K562 (cell line): ENCODE measurements at regions not wholly inside any gene's neighbourhood (a gene's known extent, or its start where the extent isn't known, plus 50 kb on each side); places are given as distances from the start of the nearest gene placed in this dataset.

Source experiments
- ARHGAP35 ChIP-seq: fragments of 450-650 bp; IDR thresholded peaks from 2 replicates; pipeline ENCODE4 v1.6.1; 2018; ENCODE audit not compliant: partially characterized antibody
- CTCF ChIP-seq, 3 experiments: IDR thresholded peaks in 2 of 3; conservative IDR thresholded peaks in 1 of 3; 2 replicates each; pipeline ENCODE4 v1.5.1; 2011 to 2012; ENCODE audit warnings: low read length in 3 of 3, mild to moderate bottlenecking in 3 of 3, control low read depth in 2 of 3, improper control_type of control experiment in 1 of 3, inconsistent platforms in 1 of 3, low read depth in 1 of 3, mixed read lengths in 1 of 3, moderate library complexity in 1 of 3; ENCODE audit not compliant: insufficient read depth in 2 of 3
- ETS2 ChIP-seq: IDR thresholded peaks from 2 replicates; pipeline ENCODE4 v1.6.1; 2016; ENCODE audit warnings: borderline replicate concordance, missing genetic modification characterization, mild to moderate bottlenecking, moderate library complexity, missing compliant biosample characterization; ENCODE audit not compliant: poor library complexity, severe bottlenecking
- ILK ChIP-seq: fragments of 450-650 bp; IDR thresholded peaks from 2 replicates; pipeline ENCODE4 v1.6.1; 2016; ENCODE audit warnings: missing genetic modification characterization, low read depth, mild to moderate bottlenecking, missing compliant biosample characterization, moderate library complexity, borderline replicate concordance
- RNF219 ChIP-seq: fragments of 250-450 bp; sonication (Bioruptor Pico); IDR thresholded peaks from 2 replicates; pipeline ENCODE4 v1.5.0; 2022; ENCODE audit warnings: mild to moderate bottlenecking
- SPI1 ChIP-seq: IDR thresholded peaks from 2 replicates; pipeline ENCODE4 v1.6.1; 2011; ENCODE audit warnings: low read depth, low read length, control low read depth, borderline replicate concordance
- TGIF2 ChIP-seq: sonication (generic); formaldehyde crosslinking; IDR thresholded peaks from 2 replicates; pipeline ENCODE4 v1.8.1; 2022; ENCODE audit warnings: mild to moderate bottlenecking, missing genetic modification reagents, moderate library complexity
- ZBTB33 ChIP-seq: sonication (generic); formaldehyde crosslinking; IDR thresholded peaks from 2 replicates; pipeline ENCODE4 v1.8.1; 2023; ENCODE audit warnings: mild to moderate bottlenecking, missing genetic modification reagents

GRCh38 chr2:195326537-195326936 is 330.5 kb upstream of the SLC39A10 start:
- TF ChIP-seq ZBTB33 (CRISPR knock-in tag) (no peak), CTCF (IDR thresholded peaks at IDR 0.05 in 2 of 3, conservative IDR thresholded peaks at IDR 0.05 in 1 of 3; ENCODE audit: insufficient read depth in 2 of 3, low read depth in 1 of 3, low read length in 3 of 3) (no peak), RNF219 (no peak), ARHGAP35 (no peak), TGIF2 (CRISPR knock-in tag) (no peak), SPI1 (no peak), ETS2 (no peak), ILK (tag) (no peak)
